H1 (cell line): ENCODE measurements at regions not wholly inside any gene's neighbourhood (a gene's known extent, or its start where the extent isn't known, plus 50 kb on each side); places are given as distances from the start of the nearest gene placed in this dataset.

Experiments used
- CTCF ChIA-PET: fragments of 300-600 bp; sonication (Branson Sonifier 250); formaldehyde crosslinking; loops from one replicate; lab custom pipeline; 2021; ENCODE audit not compliant: partially characterized antibody; lab: Charles Lee
- POLR2A ChIA-PET: fragments of 300-600 bp; sonication (Branson Sonifier 250); formaldehyde crosslinking; loops from one replicate; lab custom pipeline; 2021; ENCODE audit warnings: inconsistent platforms; ENCODE audit not compliant: partially characterized antibody; lab: Charles Lee
- DNase-seq, 2 experiments: peaks; one replicate each; pipeline versions ENCODE4 v3.0.0 to v3.0.0-alpha.2; 2010 to 2022; ENCODE audit warnings: low spot score in 2 of 2, low read depth in 1 of 2, mixed read lengths in 1 of 2
- FAIRE-seq: peaks from 2 replicates; lab custom pipeline; 2011; peaks lifted over from hg19 to GRCh38; lab: Jason Lieb, UNC
- H2AFZ ChIP-seq: 2 replicates; pipeline ENCODE4 v1.8.1; 2012; ENCODE audit warnings: low read length, inconsistent platforms
- H2AK5ac ChIP-seq: 2 replicates; pipeline ENCODE4 v1.6.1; 2013; ENCODE audit warnings: low read depth, low read length
- H2BK120ac ChIP-seq: replicated peaks from 2 replicates; pipeline ENCODE3; 2013; ENCODE audit warnings: low read depth, low read length, inconsistent platforms
- H2BK12ac ChIP-seq: 2 replicates; pipeline ENCODE4 v1.6.1; 2013; ENCODE audit warnings: low read depth, low read length
- H2BK15ac ChIP-seq: 2 replicates; pipeline ENCODE4 v1.6.1; 2013; ENCODE audit warnings: low read length
- H2BK20ac ChIP-seq: 2 replicates; pipeline ENCODE4 v1.6.1; 2013; ENCODE audit warnings: low read length
- H2BK5ac ChIP-seq: 2 replicates; pipeline ENCODE4 v1.6.1; 2013; ENCODE audit warnings: low read depth, low read length
- H3K14ac ChIP-seq: 2 replicates; pipeline ENCODE4 v1.6.1; 2013; ENCODE audit warnings: inconsistent platforms; ENCODE audit not compliant: insufficient read length
- H3K18ac ChIP-seq: 2 replicates; pipeline ENCODE4 v1.6.1; 2013; ENCODE audit warnings: low read length; ENCODE audit errors: extremely low read depth
- H3K23ac ChIP-seq: 2 replicates; pipeline ENCODE4 v1.6.1; 2013; ENCODE audit warnings: inconsistent platforms; ENCODE audit not compliant: insufficient read length
- H3K23me2 ChIP-seq: 2 replicates; pipeline ENCODE4 v1.6.1; 2013; ENCODE audit warnings: low read depth, low read length
- H3K27ac ChIP-seq: 2 replicates; pipeline ENCODE4 v1.6.1; 2011; ENCODE audit warnings: low read depth, low read length, inconsistent platforms
- H3K27me3 ChIP-seq, 4 experiments: replicated peaks in 1 of 4; 1 replicate in 1 of 4; 2 replicates in 3 of 4; pipeline versions ENCODE4 v1.6.1 to v1.8.1; 2011 to 2013; ENCODE audit warnings: low read length in 3 of 4, mild to moderate bottlenecking in 3 of 4, inconsistent platforms in 2 of 4, mixed read lengths in 2 of 4, moderate library complexity in 1 of 4; ENCODE audit not compliant: control insufficient read depth in 3 of 4, insufficient read depth in 3 of 4; ENCODE audit errors: extremely low read depth in 1 of 4
- H3K36me3 ChIP-seq, 4 experiments: 2 replicates each; pipeline versions ENCODE4 v1.6.1 to v1.8.1; 2011 to 2013; ENCODE audit warnings: mild to moderate bottlenecking in 4 of 4, low read length in 3 of 4, moderate library complexity in 2 of 4, control low read depth in 1 of 4, inconsistent platforms in 1 of 4; ENCODE audit not compliant: insufficient read depth in 4 of 4, control insufficient read depth in 2 of 4
- H3K4ac ChIP-seq: replicated peaks from 2 replicates; pipeline ENCODE3; 2013; ENCODE audit warnings: low read length, low read depth, mixed read lengths, inconsistent platforms; ENCODE audit not compliant: insufficient read length
- H3K4me1 ChIP-seq, 4 experiments: replicated peaks in 1 of 4; 1 replicate in 1 of 4; 2 replicates in 3 of 4; pipeline versions ENCODE4 v1.6.1 to v1.8.1; 2011 to 2013; ENCODE audit warnings: low read length in 3 of 4, inconsistent platforms in 2 of 4, mixed read lengths in 1 of 4; ENCODE audit not compliant: insufficient read depth in 4 of 4, control insufficient read depth in 3 of 4
- H3K4me2 ChIP-seq, 2 experiments: 2 replicates each; pipeline versions ENCODE4 v1.6.1 to v1.8.1; 2011 to 2013; ENCODE audit warnings: low read depth in 2 of 2, low read length in 2 of 2, control low read depth in 1 of 2, inconsistent platforms in 1 of 2, mild to moderate bottlenecking in 1 of 2; ENCODE audit not compliant: insufficient read depth in 1 of 2
- H3K4me3 ChIP-seq, 4 experiments: fragments of 200-600, 300-600 bp in 1 of 4; sonication (generic), shearing (Covaris generic), sonication (Bioruptor Twin) in 1 of 4; 2 replicates each; pipeline versions ENCODE4 v1.5.1 to v1.8.1; 2011 to 2016; ENCODE audit warnings: low read length in 4 of 4, low read depth in 3 of 4, control low read depth in 2 of 4, inconsistent platforms in 2 of 4, mild to moderate bottlenecking in 2 of 4, mixed read lengths in 1 of 4, moderate library complexity in 1 of 4; ENCODE audit not compliant: insufficient read depth in 2 of 4; ENCODE audit errors: extremely low read depth in 1 of 4
- H3K56ac ChIP-seq: replicated peaks from 2 replicates; pipeline ENCODE3; 2013; ENCODE audit warnings: low read depth, mild to moderate bottlenecking, mixed read lengths, low read length, inconsistent platforms; ENCODE audit not compliant: insufficient read length
- H3K79me1 ChIP-seq: 2 replicates; pipeline ENCODE4 v1.6.1; 2013; ENCODE audit warnings: low read depth, low read length, control low read depth
- H3K79me2 ChIP-seq, 2 experiments: 2 replicates each; pipeline versions ENCODE4 v1.6.1 to v1.8.1; 2012 to 2013; ENCODE audit warnings: low read length in 2 of 2, mild to moderate bottlenecking in 2 of 2, inconsistent platforms in 1 of 2; ENCODE audit not compliant: insufficient read depth in 2 of 2, control insufficient read depth in 1 of 2
- H3K9ac ChIP-seq, 4 experiments: replicated peaks in 1 of 4; 1 replicate in 1 of 4; 2 replicates in 3 of 4; pipeline versions ENCODE4 v1.6.1 to v1.8.1; 2011 to 2013; ENCODE audit warnings: low read depth in 3 of 4, low read length in 3 of 4, control low read depth in 2 of 4, mild to moderate bottlenecking in 2 of 4, moderate library complexity in 2 of 4, inconsistent platforms in 1 of 4; ENCODE audit errors: extremely low read depth in 1 of 4
- H3K9me3 ChIP-seq, 2 experiments: 2 replicates each; pipeline versions ENCODE4 v1.6.1 to v1.8.1; 2012 to 2013; ENCODE audit warnings: mild to moderate bottlenecking in 2 of 2, moderate library complexity in 2 of 2, control low read depth in 1 of 2, inconsistent platforms in 1 of 2, low read depth in 1 of 2, low read length in 1 of 2, mixed read lengths in 1 of 2; ENCODE audit not compliant: insufficient read depth in 2 of 2
- H4K20me1 ChIP-seq, 2 experiments: replicated peaks in 1 of 2; 2 replicates each; pipeline versions ENCODE3 to v1.8.1; 2011 to 2013; ENCODE audit warnings: inconsistent platforms in 2 of 2, low read length in 2 of 2, mild to moderate bottlenecking in 1 of 2; ENCODE audit not compliant: insufficient read depth in 2 of 2, control insufficient read depth in 1 of 2
- H4K5ac ChIP-seq: 2 replicates; pipeline ENCODE4 v1.6.1; 2013; ENCODE audit warnings: low read length, low read depth, mixed read lengths, inconsistent platforms; ENCODE audit not compliant: insufficient read length
- H4K8ac ChIP-seq: 2 replicates; pipeline ENCODE4 v1.8.0; 2013; ENCODE audit warnings: mild to moderate bottlenecking, moderate library complexity, low read length, inconsistent platforms; ENCODE audit not compliant: insufficient read depth; ENCODE audit errors: extremely low read depth
- H4K91ac ChIP-seq: replicated peaks from 2 replicates; pipeline ENCODE3; 2013; ENCODE audit warnings: low read length, mixed read lengths, inconsistent platforms; ENCODE audit not compliant: insufficient read length
- BRCA1 ChIP-seq: IDR thresholded peaks from 2 replicates; pipeline ENCODE4 v1.6.1; 2012; ENCODE audit warnings: low read depth, low read length, improper control_type of control experiment
- CBX5 ChIP-seq: fragments of 300-800, 300-1000 bp; sonication (generic); IDR thresholded peaks from 2 replicates; pipeline ENCODE4 v1.7.1; 2016; ENCODE audit warnings: antibody characterized with exemption, low read length, low read depth
- EP300 ChIP-seq, 2 experiments: IDR thresholded peaks; 1 replicate in 1 of 2; 2 replicates in 1 of 2; pipeline ENCODE4 v1.6.1; 2011 to 2012; ENCODE audit warnings: low read depth in 2 of 2, low read length in 2 of 2, mild to moderate bottlenecking in 2 of 2, borderline replicate concordance in 1 of 2, inconsistent platforms in 1 of 2, moderate library complexity in 1 of 2
- MAX ChIP-seq: IDR thresholded peaks from 2 replicates; pipeline ENCODE4 v1.6.1; 2012; ENCODE audit warnings: inconsistent platforms
- SAP30 ChIP-seq: fragments of 300-600 bp; sonication (generic); IDR thresholded peaks from 2 replicates; pipeline ENCODE4 v1.7.1; 2012; ENCODE audit warnings: low read length, moderate library complexity, mild to moderate bottlenecking, inconsistent platforms; ENCODE audit not compliant: insufficient read depth, insufficient replicate concordance
- SIN3A ChIP-seq, 2 experiments: IDR thresholded peaks in 1 of 2; conservative IDR thresholded peaks in 1 of 2; 2 replicates each; pipeline ENCODE4 v1.6.1; 2011 to 2012; ENCODE audit warnings: low read length in 2 of 2, improper control_type of control experiment in 1 of 2, low read depth in 1 of 2, mild to moderate bottlenecking in 1 of 2

- Histone ChIP-seq H3K79me2 (no peaks in the 10 kb centered on the region), H4K5ac (no peak overlapping the region), H2BK15ac (no peak overlapping the region), H3K23ac (no peak overlapping the region), H2AFZ (no peak overlapping the region), H3K4ac (no peak overlapping the region), H4K8ac (no peak overlapping the region), H3K36me3 (no peaks in the 10 kb centered on the region), H2BK5ac (no peak overlapping the region), H3K14ac (no peak overlapping the region), H3K9me3 (0 out of 4 replicates have a peak, but pooled peaks cover 0 to 4% of the 10 kb centered on the region in 2 experiments), H4K20me1 (no peaks in the 10 kb centered on the region), H2BK120ac (no peak overlapping the region), H3K4me1 (peaks cover 0 to 4% (median 1%) of the 10 kb centered on the region in 4 experiments; a peak in 4 of 7 replicates), H3K23me2 (no peaks in the 10 kb centered on the region), H4K91ac (no peak overlapping the region), H3K79me1 (no peaks in the 10 kb centered on the region), H3K27ac (no peak overlapping the region), H3K4me3 (no peak overlapping the region), H2AK5ac (no peak overlapping the region), H2BK12ac (no peak overlapping the region), H2BK20ac (no peak overlapping the region), H3K27me3 (no peaks in the 10 kb centered on the region), H3K56ac (no peak overlapping the region), H3K9ac (no peak overlapping the region), H3K18ac (no peak overlapping the region), H3K4me2 (no peak overlapping the region)
- FAIRE-seq (no peak), DNase-seq (no peak)
- CTCF ChIA-PET: interaction anchor here (12.2 kb wide), 1 partner anchor 26 kb away, joined by 208 read pairs; no protein-coding TSS in a partner anchor
- POLR2A ChIA-PET: interaction anchor here (1.5 kb wide), 1 partner anchor 49 kb away, joined by 3 read pairs; no protein-coding TSS in a partner anchor
- no peak for TF ChIP-seq EP300 (IDR thresholded peaks at IDR 0.05; ENCODE audit: borderline replicate concordance in 1 of 2, low read depth in 2 of 2, low read length in 2 of 2)
- TF ChIP-seq MAX: no peak
- TF ChIP-seq CBX5: no peak
- no peak for TF ChIP-seq SAP30
- no peak for TF ChIP-seq SIN3A (conservative IDR thresholded peaks at IDR 0.05 in 1 of 2, IDR thresholded peaks at IDR 0.05 in 1 of 2; ENCODE audit: low read depth in 1 of 2, low read length in 2 of 2)
- no peak for TF ChIP-seq BRCA1
These were observed 160.7 kb downstream of the TFCP2L1 start for GRCh38 chr2:121124330-121124729.
